HFFc6 (cell line): ENCODE measurements at regions not wholly inside any gene's neighbourhood (a gene's known extent, or its start where the extent isn't known, plus 50 kb on each side); places are given as distances from the start of the nearest gene placed in this dataset.

ENCODE experiments used
- DNase-seq: peaks from one replicate; pipeline ENCODE4 v3.0.0-alpha.2; 2018
- H3K27ac Mint-ChIP-seq: 2 replicates; pipeline ENCODE4 v1.8.0; 2020; ENCODE audit warnings: mild to moderate bottlenecking, mixed read lengths
- H3K27me3 Mint-ChIP-seq: 2 replicates; pipeline ENCODE4 v1.8.0; 2021; ENCODE audit warnings: mild to moderate bottlenecking, moderate library complexity, mixed read lengths; ENCODE audit not compliant: insufficient read depth
- H3K36me3 Mint-ChIP-seq: 2 replicates; pipeline ENCODE4 v1.8.0; 2021; ENCODE audit warnings: low read depth, mixed read lengths
- H3K4me1 Mint-ChIP-seq: 2 replicates; pipeline ENCODE4 v1.8.0; 2020; ENCODE audit warnings: low read depth, mixed read lengths
- H3K4me3 Mint-ChIP-seq: 2 replicates; pipeline ENCODE4 v1.8.0; 2020; ENCODE audit warnings: mild to moderate bottlenecking, moderate library complexity, mixed read lengths
- H3K9me3 Mint-ChIP-seq: 2 replicates; pipeline ENCODE4 v1.8.0; 2020; ENCODE audit warnings: mild to moderate bottlenecking, mixed read lengths
- TF ChIP-seq, protein P1 (sequence below): fragments of 200-600 bp; sonication (generic); IDR thresholded peaks from 2 replicates; pipeline ENCODE4 v1.5.0; 2021; ENCODE audit warnings: antibody characterized with exemption, mild to moderate bottlenecking

GRCh38 chr6:79431537-79431933, 105.7 kb downstream of the LCA5 start:
- no peak overlapping the region for H3K4me3 Mint-ChIP-seq
- DNase-seq, result no peak
- H3K27me3 Mint-ChIP-seq, result no peaks in the 10 kb centered on the region; the same call in 1 of the 2 replicates
- no peaks in the 10 kb centered on the region for H3K36me3 Mint-ChIP-seq
- H3K9me3 Mint-ChIP-seq, result no peaks in the 10 kb centered on the region
- no peaks in the 10 kb centered on the region for H3K4me1 Mint-ChIP-seq
- H3K27ac Mint-ChIP-seq, result no peak overlapping the region
- TF ChIP-seq, protein P1, sequence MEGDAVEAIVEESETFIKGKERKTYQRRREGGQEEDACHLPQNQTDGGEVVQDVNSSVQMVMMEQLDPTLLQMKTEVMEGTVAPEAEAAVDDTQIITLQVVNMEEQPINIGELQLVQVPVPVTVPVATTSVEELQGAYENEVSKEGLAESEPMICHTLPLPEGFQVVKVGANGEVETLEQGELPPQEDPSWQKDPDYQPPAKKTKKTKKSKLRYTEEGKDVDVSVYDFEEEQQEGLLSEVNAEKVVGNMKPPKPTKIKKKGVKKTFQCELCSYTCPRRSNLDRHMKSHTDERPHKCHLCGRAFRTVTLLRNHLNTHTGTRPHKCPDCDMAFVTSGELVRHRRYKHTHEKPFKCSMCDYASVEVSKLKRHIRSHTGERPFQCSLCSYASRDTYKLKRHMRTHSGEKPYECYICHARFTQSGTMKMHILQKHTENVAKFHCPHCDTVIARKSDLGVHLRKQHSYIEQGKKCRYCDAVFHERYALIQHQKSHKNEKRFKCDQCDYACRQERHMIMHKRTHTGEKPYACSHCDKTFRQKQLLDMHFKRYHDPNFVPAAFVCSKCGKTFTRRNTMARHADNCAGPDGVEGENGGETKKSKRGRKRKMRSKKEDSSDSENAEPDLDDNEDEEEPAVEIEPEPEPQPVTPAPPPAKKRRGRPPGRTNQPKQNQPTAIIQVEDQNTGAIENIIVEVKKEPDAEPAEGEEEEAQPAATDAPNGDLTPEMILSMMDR, result peak; percentile 29; the same call in 1 of the 2 replicates

DNA sequence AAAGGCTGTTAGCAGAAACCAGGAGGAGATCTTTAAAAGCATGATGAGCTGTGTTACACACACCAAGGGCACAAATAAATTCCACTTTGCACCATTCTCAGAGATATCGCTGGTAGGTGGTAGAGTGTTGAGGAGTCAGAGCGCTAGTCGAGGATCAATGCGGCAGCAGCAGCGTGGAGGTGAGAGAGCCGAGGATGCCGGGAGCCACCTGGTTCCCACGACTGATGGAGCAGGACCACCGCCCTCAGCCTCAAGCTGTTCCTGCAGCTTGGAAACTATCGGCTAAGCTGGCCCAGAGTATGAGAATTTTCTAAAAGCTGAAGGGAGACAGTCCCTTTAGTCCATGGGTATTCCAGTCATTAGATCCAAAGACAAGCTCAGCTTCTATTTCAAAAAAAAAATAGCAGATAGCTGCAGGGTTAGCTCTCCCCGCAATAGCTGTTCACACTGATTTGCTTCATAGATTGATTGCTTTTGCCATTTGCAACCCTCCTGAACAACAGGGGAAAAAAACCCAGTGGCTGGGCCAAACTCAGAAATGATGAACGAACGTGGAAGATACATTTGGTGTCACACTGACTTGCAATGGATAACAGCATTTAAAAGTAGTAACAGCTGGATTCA, 106.2 kb downstream of the LCA5 start:
- Mint-ChIP-seq H3K36me3 (no peaks in the 10 kb centered on the region), H3K27me3 (no peaks in the 10 kb centered on the region; the same call in 1 of the 2 replicates), H3K4me3 (no peak overlapping the region), H3K4me1 (no peaks in the 10 kb centered on the region), H3K9me3 (no peaks in the 10 kb centered on the region), H3K27ac (no peak overlapping the region)
- DNase-seq, result no peak
- TF ChIP-seq, protein P1, result no peak

GRCh38 chr6:79427721-79428120, 109.5 kb downstream of the LCA5 start:
- Mint-ChIP-seq H3K9me3 (no peaks in the 10 kb centered on the region), H3K4me3 (no peak overlapping the region)
- DNase-seq, result no peak

GRCh38 chr6:79426625-79427278, 110.5 kb downstream of the LCA5 start:
- H3K4me1 Mint-ChIP-seq, result peaks cover 4% of the 10 kb centered on the region; the same call in 1 of the 2 replicates
- no peak overlapping the region for H3K27ac Mint-ChIP-seq
- no peak for DNase-seq
- no peaks in the 10 kb centered on the region; the same call in 1 of the 2 replicates for H3K27me3 Mint-ChIP-seq
- TF ChIP-seq, protein P1, result no peak
- no peaks in the 10 kb centered on the region for H3K9me3 Mint-ChIP-seq
- H3K36me3 Mint-ChIP-seq, result no peaks in the 10 kb centered on the region
- no peak overlapping the region for H3K4me3 Mint-ChIP-seq

More at GRCh38 chr6:79427721-79428120, 109.5 kb downstream of the LCA5 start:
- no peak overlapping the region for H3K27ac Mint-ChIP-seq
- no peaks in the 10 kb centered on the region; the same call in 1 of the 2 replicates for H3K27me3 Mint-ChIP-seq
- no peaks in the 10 kb centered on the region for H3K36me3 Mint-ChIP-seq
- H3K4me1 Mint-ChIP-seq, result no peaks in the 10 kb centered on the region
- TF ChIP-seq, protein P1, result no peak

GRCh38 chr6:79425589-79426311, 111.5 kb downstream of the LCA5 start:
- no peak for DNase-seq
- Mint-ChIP-seq H3K9me3 (no peaks in the 10 kb centered on the region), H3K36me3 (no peaks in the 10 kb centered on the region), H3K27ac (no peak overlapping the region), H3K27me3 (no peaks in the 10 kb centered on the region; the same call in 1 of the 2 replicates), H3K4me3 (no peak overlapping the region), H3K4me1 (peaks cover 4% of the 10 kb centered on the region; the same call in 1 of the 2 replicates)
- TF ChIP-seq, protein P1, result no peak
